Skeletal muscle cell (primary cell): ENCODE measurements at regions not wholly inside any gene's neighbourhood (a gene's known extent, or its start where the extent isn't known, plus 50 kb on each side); places are given as distances from the start of the nearest gene placed in this dataset.
"Not testable (repeated sequence)": the region's sequence is repeated elsewhere in the genome, so short reads cannot be mapped to it uniquely, and the experiment has no call there.

Source experiments
- DNase-seq: peaks from one replicate; pipeline ENCODE4 v3.0.0-alpha.2; 2010; ENCODE audit warnings: low read depth
- H3K4me3 ChIP-seq: 2 replicates; pipeline ENCODE4 v1.5.1; 2011; ENCODE audit warnings: low read depth, mild to moderate bottlenecking, control low read depth, low read length, moderate library complexity

GRCh38 chr20:56897958-56898349 is 268.8 kb downstream of the TFAP2C start:
- no peak overlapping the region for H3K4me3 ChIP-seq
- no peak for DNase-seq

DNA sequence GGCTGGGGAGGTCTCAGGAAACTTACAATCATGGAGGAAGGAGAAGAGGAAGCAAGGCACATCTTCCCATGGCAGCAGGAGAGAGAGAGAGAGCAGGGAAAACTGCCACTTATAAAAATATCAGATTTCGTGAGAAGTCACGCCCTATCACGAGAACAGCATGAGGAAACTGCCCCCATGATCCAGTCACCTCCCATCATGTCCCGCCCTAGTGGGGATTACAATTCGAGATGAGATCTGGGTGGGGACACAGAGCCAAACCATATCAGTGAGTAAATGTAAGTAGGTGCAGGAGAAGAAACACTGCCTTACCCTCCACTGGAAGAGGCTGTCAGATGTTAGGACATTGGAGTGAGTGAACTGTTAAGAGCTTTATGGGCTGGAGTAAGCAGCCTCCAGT is 270.4 kb downstream of the TFAP2C start:
- no peak overlapping the region for H3K4me3 ChIP-seq
- DNase-seq = no peak

GRCh38 chr20:56900252-56900651 is 271.1 kb downstream of the TFAP2C start:
- H3K4me3 ChIP-seq = no peak overlapping the region
- no peak for DNase-seq

GRCh38 chr20:56903421-56903820 is 274.3 kb downstream of the TFAP2C start:
- no peak overlapping the region for H3K4me3 ChIP-seq
- DNase-seq = no peak

DNA sequence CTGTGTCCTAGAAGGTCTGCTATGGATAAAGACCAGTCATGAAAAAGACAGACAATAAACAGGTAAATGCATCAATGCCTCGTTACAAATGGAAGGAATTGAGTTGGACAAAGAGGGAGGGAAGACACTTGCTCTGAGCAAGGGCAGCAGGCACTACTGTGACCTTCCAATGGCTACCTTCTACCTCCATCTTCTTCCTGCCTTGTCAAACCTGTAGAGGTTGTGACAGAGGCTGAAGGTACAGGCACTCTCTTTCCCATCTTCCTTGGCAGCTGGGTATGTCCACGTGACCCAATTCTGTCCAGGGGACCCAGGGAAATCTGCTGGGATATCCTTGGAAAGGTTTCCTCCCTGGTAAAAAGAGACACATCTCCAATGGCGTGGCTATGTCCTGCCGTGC is 274.8 kb downstream of the TFAP2C start:
- no peak overlapping the region for H3K4me3 ChIP-seq
- no peak for DNase-seq

DNA sequence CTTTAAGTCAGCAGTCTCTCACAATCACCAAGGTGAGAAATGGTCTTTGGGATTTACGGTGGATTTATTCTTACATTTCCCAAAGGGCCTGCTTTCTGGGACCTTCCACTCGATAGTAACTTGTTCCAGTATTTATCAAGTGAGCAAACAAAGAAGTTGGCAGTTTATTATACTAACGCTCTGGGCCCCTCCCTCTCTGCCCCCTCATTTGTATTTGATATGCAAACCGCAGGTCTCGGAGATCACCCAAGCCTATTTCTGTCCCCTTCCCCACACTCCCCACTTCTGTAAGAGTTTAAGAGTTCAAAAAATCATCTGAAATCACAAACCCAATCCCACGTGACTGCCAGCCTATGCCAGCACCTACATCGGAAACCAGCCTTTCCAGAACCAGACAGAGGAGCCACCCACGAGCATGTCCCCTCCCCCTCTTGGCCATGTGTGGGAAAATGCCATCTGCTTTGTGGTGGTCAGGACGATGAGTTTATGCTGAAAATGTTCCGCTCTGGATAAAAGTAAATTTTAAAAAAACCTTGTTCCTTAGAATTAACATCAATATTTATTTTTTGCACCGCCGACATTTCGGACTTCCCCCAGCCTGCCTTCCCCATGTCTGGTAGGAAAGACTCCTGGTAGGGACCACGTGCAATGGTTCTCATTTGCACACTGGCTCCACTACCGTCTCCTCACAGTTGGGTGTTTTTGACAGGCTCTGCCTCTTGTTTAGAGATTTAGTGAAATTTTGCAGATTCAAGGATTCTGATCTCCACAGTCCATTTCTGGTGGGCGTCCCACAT is 281.0 kb downstream of the TFAP2C start:
- H3K4me3 ChIP-seq = no peak overlapping the region
- no peak for DNase-seq

- no peak overlapping the region for H3K4me3 ChIP-seq
- DNase-seq = no peak
These were observed 282.8 kb downstream of the TFAP2C start for GRCh38 chr20:56911946-56912345.

DNA sequence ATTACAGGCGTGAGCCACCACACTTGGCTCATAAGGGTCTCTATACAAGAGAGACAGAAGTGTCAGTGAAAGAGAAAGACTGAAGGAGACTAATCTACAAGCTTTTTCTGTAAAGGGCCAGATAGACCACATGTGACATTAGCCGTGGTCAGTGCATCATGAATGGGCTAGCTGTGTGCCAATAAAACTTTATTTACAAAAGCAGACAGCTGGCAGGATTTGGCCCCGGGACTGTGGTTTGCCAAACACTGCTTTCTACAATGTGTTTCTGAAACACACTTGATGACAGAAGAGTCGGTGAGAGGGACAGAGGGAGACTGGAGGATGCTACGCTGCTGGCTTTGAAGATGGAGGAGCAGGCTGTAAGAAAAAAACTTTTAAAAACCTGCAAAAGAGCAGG is 285.4 kb downstream of the TFAP2C start:
- no peak for DNase-seq
- no peak overlapping the region for H3K4me3 ChIP-seq

- no peak overlapping the region for H3K4me3 ChIP-seq
- DNase-seq = no peak
These were observed 287.2 kb downstream of the TFAP2C start for GRCh38 chr20:56916345-56916622.

- not testable (repeated sequence) for H3K4me3 ChIP-seq, DNase-seq
These were observed 290.9 kb downstream of the TFAP2C start for GRCh38 chr20:56920041-56920440.

DNA sequence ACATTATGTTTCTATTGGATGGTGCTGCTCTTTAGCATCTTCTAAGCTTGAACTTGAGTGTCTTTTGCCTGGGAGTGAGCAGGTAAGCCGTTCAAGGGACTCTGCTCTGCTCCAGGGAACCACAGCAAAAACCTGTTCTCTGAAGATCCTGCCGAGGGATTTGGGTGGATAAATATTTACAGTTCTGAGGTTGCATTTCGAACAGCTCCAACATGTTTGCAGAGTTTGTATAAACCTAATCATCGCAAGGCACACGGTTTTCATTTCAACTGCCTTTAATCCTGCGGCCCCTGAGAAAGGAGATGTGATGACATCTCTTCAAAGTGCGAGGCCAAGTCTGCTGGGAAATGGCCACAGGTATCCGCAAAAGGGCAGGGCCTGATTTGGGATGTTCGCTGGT is 293.4 kb downstream of the TFAP2C start:
- no peak overlapping the region for H3K4me3 ChIP-seq
- DNase-seq = no peak

DNA sequence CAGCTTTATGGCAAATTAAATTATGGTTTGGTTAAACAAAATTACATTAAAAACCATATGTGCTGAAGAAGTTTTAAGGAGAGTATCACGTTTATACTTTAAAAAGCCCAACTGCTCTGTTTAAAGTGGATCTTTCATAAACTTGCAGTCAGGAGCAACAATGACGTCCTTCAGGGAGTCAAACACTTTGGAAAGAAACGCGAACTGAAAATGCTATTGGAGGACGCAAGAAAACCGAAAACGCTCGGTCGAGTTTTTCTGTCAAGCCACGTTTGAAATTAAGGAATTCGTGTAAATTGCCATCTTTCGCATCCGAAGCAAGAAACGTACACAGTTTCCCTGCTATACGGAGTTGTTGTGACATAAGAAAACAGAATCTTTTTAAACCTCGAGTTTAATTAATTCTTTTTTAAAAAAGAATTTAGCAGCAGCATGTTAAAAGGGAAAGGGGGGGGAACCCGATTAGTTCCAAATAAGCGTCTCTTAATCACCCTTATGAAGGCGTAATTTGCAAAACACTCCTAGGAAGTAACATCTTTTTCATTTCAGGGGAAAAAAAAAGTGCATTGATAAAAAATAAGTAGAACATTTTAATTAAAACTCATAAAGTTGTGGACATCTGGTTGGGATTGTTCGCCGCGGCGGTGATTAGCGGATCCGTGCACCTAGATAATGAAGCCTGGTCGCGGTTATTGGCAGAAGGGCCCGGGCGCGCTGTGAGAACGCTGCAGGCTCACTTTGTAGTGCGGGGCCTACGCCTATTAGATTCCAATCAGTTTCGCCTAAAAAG is 295.4 kb downstream of the TFAP2C start:
- no peak for DNase-seq
- no peak overlapping the region for H3K4me3 ChIP-seq

GRCh38 chr20:56925082-56925830 is 296.1 kb downstream of the TFAP2C start:
- no peak for DNase-seq
- no peak overlapping the region for H3K4me3 ChIP-seq

GRCh38 chr20:56925831-56926170 is 296.7 kb downstream of the TFAP2C start:
- no peak overlapping the region for H3K4me3 ChIP-seq
- no peak for DNase-seq

- no peak for DNase-seq
- no peak overlapping the region for H3K4me3 ChIP-seq
These were observed 297.4 kb downstream of the TFAP2C start for GRCh38 chr20:56926501-56926900.

GRCh38 chr20:56927127-56927526 is 298.0 kb downstream of the TFAP2C start:
- no peak for DNase-seq
- H3K4me3 ChIP-seq = no peak overlapping the region

DNA sequence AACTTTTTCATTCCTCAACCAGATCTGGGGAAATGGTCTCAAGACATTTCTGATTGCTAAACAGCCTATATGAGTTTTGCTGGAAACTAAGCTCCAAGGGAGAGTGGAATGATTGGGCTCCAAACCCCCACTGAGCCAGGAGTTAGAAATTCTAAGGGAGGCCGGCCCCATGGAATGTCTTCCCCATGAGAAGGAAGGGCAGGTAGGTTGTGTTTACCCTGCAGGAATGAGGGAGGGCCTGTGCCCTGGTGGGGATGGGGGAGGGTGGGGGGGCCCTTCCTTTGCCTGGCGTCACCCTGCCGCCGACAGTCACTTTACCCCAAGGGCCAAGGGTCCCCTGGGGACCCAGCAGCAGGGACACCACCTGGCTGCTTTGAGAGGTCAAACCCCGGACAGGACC is 298.9 kb downstream of the TFAP2C start:
- no peak for DNase-seq
- H3K4me3 ChIP-seq = no peak overlapping the region

GRCh38 chr20:56929606-56930005 is 300.5 kb downstream of the TFAP2C start:
- H3K4me3 ChIP-seq = no peak overlapping the region
- no peak for DNase-seq

GRCh38 chr20:56930876-56931275 is 301.8 kb downstream of the TFAP2C start:
- H3K4me3 ChIP-seq = no peak overlapping the region
- DNase-seq = no peak

GRCh38 chr20:56932575-56933330 is 303.6 kb downstream of the TFAP2C start:
- no peak for DNase-seq
- H3K4me3 ChIP-seq = no peak overlapping the region
